ENCODE measurements at regions not wholly inside any gene's neighbourhood (a gene's known extent, or its start where the extent isn't known, plus 50 kb on each side); places are given as distances from the start of the nearest gene placed in this dataset.

- H3K4me2 ChIP-seq (ENCODE audit: insufficient read depth, low read length), result no peak overlapping the region
- no peak overlapping the region for H3K9ac ChIP-seq (ENCODE audit: low read depth, low read length)
- TF ChIP-seq EZH2 (IDR thresholded peaks at IDR 0.05; ENCODE audit: borderline replicate concordance, low read depth, low read length, severe bottlenecking), result no peak
- TF ChIP-seq, protein P1, sequence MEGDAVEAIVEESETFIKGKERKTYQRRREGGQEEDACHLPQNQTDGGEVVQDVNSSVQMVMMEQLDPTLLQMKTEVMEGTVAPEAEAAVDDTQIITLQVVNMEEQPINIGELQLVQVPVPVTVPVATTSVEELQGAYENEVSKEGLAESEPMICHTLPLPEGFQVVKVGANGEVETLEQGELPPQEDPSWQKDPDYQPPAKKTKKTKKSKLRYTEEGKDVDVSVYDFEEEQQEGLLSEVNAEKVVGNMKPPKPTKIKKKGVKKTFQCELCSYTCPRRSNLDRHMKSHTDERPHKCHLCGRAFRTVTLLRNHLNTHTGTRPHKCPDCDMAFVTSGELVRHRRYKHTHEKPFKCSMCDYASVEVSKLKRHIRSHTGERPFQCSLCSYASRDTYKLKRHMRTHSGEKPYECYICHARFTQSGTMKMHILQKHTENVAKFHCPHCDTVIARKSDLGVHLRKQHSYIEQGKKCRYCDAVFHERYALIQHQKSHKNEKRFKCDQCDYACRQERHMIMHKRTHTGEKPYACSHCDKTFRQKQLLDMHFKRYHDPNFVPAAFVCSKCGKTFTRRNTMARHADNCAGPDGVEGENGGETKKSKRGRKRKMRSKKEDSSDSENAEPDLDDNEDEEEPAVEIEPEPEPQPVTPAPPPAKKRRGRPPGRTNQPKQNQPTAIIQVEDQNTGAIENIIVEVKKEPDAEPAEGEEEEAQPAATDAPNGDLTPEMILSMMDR (IDR thresholded peaks at IDR 0.05; ENCODE audit: borderline replicate concordance, extremely low read depth, low read length, poor library complexity, severe bottlenecking), result no peak
- ATAC-seq (ENCODE audit: insufficient read depth, low read depth) (no peak), DNase-seq (no peak)
- no peaks in the 10 kb centered on the region for H3K79me2 ChIP-seq (ENCODE audit: insufficient read depth, low read length)
- H4K20me1 ChIP-seq (ENCODE audit: insufficient read depth, low read length), result no peaks in the 10 kb centered on the region
- no peaks in the 10 kb centered on the region for H3K27me3 ChIP-seq (ENCODE audit: insufficient read depth, low read length, poor library complexity)
- no peak overlapping the region for H3K27ac ChIP-seq (ENCODE audit: low read length)
- no peak overlapping the region for H2AFZ ChIP-seq (ENCODE audit: low read depth, low read length)
- H3K36me3 ChIP-seq (ENCODE audit: insufficient read depth, low read length), result no peaks in the 10 kb centered on the region
- H3K4me3 ChIP-seq (ENCODE audit: low read depth in 1 of 2, low read length in 2 of 2), result no peak overlapping the region
- H3K9me3 ChIP-seq (ENCODE audit: insufficient read depth, low read length, severe bottlenecking), result no peaks in the 10 kb centered on the region
- no peaks in the 10 kb centered on the region for H3K4me1 ChIP-seq (ENCODE audit: insufficient read depth, low read length)
Observed at GRCh38 chr2:67896076-67896475, 166.7 kb downstream of the C1D start.

DNA sequence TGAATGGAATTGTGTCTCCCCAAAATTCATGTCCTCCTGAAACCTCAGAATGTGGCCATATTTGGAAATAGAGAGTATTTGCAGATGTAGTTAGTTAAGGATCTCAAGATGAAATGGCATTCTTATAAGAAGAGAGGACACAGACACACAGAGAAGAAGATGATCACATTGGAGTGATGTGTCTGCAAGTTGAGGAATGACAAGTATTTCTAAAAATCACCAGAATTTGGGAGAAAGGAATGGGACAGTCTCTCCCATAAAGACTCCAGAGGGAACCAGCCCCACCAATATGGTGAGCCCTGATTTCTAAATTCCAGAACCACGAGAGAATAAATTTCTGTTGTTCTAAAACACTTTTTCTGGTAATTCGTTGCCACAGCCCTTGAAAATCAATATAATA is 166.3 kb downstream of the C1D start:
- Histone ChIP-seq H3K27me3 (ENCODE audit: insufficient read depth, low read length, poor library complexity) (no peaks in the 10 kb centered on the region), H3K4me1 (ENCODE audit: insufficient read depth, low read length) (no peaks in the 10 kb centered on the region)

GRCh38 chr2:67898595-67898994 is 164.2 kb downstream of the C1D start:
- H3K4me1 ChIP-seq (ENCODE audit: insufficient read depth, low read length), result no peaks in the 10 kb centered on the region
- no peaks in the 10 kb centered on the region for H3K27me3 ChIP-seq (ENCODE audit: insufficient read depth, low read length, poor library complexity)
- H2AFZ ChIP-seq (ENCODE audit: low read depth, low read length), result no peak overlapping the region
- H3K79me2 ChIP-seq (ENCODE audit: insufficient read depth, low read length), result no peaks in the 10 kb centered on the region
- no peak overlapping the region for H3K27ac ChIP-seq (ENCODE audit: low read length)
- no peaks in the 10 kb centered on the region for H3K9me3 ChIP-seq (ENCODE audit: insufficient read depth, low read length, severe bottlenecking)
- H3K4me3 ChIP-seq (ENCODE audit: low read depth in 1 of 2, low read length in 2 of 2), result no peak overlapping the region
- TF ChIP-seq, protein P1 (IDR thresholded peaks at IDR 0.05; ENCODE audit: borderline replicate concordance, extremely low read depth, low read length, poor library complexity, severe bottlenecking), result no peak
- TF ChIP-seq EZH2 (IDR thresholded peaks at IDR 0.05; ENCODE audit: borderline replicate concordance, low read depth, low read length, severe bottlenecking), result no peak
- no peak for ATAC-seq (ENCODE audit: insufficient read depth, low read depth)
- no peak for DNase-seq
- H4K20me1 ChIP-seq (ENCODE audit: insufficient read depth, low read length), result no peaks in the 10 kb centered on the region
- H3K9ac ChIP-seq (ENCODE audit: low read depth, low read length), result no peak overlapping the region
- no peak overlapping the region for H3K4me2 ChIP-seq (ENCODE audit: insufficient read depth, low read length)
- no peaks in the 10 kb centered on the region for H3K36me3 ChIP-seq (ENCODE audit: insufficient read depth, low read length)

More for the DNA sequence above, 166.3 kb downstream of the C1D start:
- Histone ChIP-seq H3K9ac (ENCODE audit: low read depth, low read length) (no peak overlapping the region), H4K20me1 (ENCODE audit: insufficient read depth, low read length) (no peaks in the 10 kb centered on the region), H2AFZ (ENCODE audit: low read depth, low read length) (no peak overlapping the region), H3K4me3 (ENCODE audit: low read depth in 1 of 2, low read length in 2 of 2) (no peak overlapping the region), H3K9me3 (ENCODE audit: insufficient read depth, low read length, severe bottlenecking) (no peaks in the 10 kb centered on the region), H3K4me2 (ENCODE audit: insufficient read depth, low read length) (no peak overlapping the region), H3K27ac (ENCODE audit: low read length) (no peak overlapping the region), H3K36me3 (ENCODE audit: insufficient read depth, low read length) (no peaks in the 10 kb centered on the region), H3K79me2 (ENCODE audit: insufficient read depth, low read length) (no peaks in the 10 kb centered on the region)
- DNase-seq (no peak), ATAC-seq (ENCODE audit: insufficient read depth, low read depth) (no peak)
- TF ChIP-seq, protein P1 (IDR thresholded peaks at IDR 0.05; ENCODE audit: borderline replicate concordance, extremely low read depth, low read length, poor library complexity, severe bottlenecking), result no peak
- TF ChIP-seq EZH2 (IDR thresholded peaks at IDR 0.05; ENCODE audit: borderline replicate concordance, low read depth, low read length, severe bottlenecking), result no peak

DNA sequence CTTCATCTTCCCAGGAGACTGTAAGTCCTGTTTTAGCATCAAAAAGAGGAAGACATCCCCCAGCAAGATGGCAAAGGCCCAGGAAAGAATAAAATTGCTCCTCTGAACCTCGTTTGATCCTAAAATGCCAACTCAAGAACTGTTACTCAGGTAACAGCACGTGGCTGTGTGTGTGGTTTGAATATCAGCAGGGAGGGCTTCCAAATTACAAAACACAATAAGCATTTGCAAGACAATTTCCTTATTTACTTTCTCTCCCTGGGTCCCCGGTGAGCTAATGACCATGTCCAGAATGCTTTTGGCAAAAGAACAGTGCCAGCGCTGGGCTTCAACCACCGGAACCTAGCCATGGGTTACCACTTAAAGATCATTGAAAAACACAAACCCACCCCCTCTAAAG is 163.6 kb downstream of the C1D start:
- H3K79me2 ChIP-seq (ENCODE audit: insufficient read depth, low read length), result no peaks in the 10 kb centered on the region
- no peak overlapping the region for H3K4me3 ChIP-seq (ENCODE audit: low read depth in 1 of 2, low read length in 2 of 2)
- ATAC-seq (ENCODE audit: insufficient read depth, low read depth) (no peak), DNase-seq (no peak)
- no peak overlapping the region for H3K4me2 ChIP-seq (ENCODE audit: insufficient read depth, low read length)
- no peak overlapping the region for H3K27ac ChIP-seq (ENCODE audit: low read length)
- H4K20me1 ChIP-seq (ENCODE audit: insufficient read depth, low read length), result no peaks in the 10 kb centered on the region
- no peaks in the 10 kb centered on the region for H3K36me3 ChIP-seq (ENCODE audit: insufficient read depth, low read length)
- H2AFZ ChIP-seq (ENCODE audit: low read depth, low read length), result no peak overlapping the region
- no peak overlapping the region for H3K9ac ChIP-seq (ENCODE audit: low read depth, low read length)
- no peaks in the 10 kb centered on the region for H3K4me1 ChIP-seq (ENCODE audit: insufficient read depth, low read length)
- no peaks in the 10 kb centered on the region for H3K27me3 ChIP-seq (ENCODE audit: insufficient read depth, low read length, poor library complexity)
- no peaks in the 10 kb centered on the region for H3K9me3 ChIP-seq (ENCODE audit: insufficient read depth, low read length, severe bottlenecking)
- no peak for TF ChIP-seq EZH2 (IDR thresholded peaks at IDR 0.05; ENCODE audit: borderline replicate concordance, low read depth, low read length, severe bottlenecking)
- TF ChIP-seq, protein P1 (IDR thresholded peaks at IDR 0.05; ENCODE audit: borderline replicate concordance, extremely low read depth, low read length, poor library complexity, severe bottlenecking), result no peak

Data from DND-41 (cell line).